HG02943 (cell line): ENCODE measurements at regions not wholly inside any gene's neighbourhood (a gene's known extent, or its start where the extent isn't known, plus 50 kb on each side); places are given as distances from the start of the nearest gene placed in this dataset.

Experiments used
- ATAC-seq: cut with Tn5 transposase; IDR thresholded peaks from one replicate; pipeline ENCODE4 v1.9.1; 2021; ENCODE audit warnings: mild to moderate bottlenecking, low read depth, moderate library complexity; ENCODE audit not compliant: unreplicated experiment

DNA sequence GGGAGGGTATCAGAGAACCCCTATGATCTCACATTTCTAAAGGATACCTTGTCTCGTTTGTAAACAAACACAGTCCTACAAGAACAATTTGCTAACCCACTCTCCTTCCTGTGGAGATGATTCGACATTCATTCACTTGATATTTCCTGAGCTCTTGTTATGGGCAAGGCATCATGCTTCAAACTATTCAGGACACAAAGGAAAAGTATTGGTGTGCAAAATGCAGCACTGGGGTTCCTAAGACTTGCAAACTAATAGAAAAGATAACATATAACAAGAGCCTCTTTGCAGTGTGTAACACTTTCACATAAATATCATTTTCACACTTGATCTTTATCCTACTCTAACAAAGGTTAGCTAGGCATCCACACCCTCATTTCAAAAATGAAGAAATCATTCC lies 211.5 kb upstream of the BLID start:
- no peak for ATAC-seq

DNA sequence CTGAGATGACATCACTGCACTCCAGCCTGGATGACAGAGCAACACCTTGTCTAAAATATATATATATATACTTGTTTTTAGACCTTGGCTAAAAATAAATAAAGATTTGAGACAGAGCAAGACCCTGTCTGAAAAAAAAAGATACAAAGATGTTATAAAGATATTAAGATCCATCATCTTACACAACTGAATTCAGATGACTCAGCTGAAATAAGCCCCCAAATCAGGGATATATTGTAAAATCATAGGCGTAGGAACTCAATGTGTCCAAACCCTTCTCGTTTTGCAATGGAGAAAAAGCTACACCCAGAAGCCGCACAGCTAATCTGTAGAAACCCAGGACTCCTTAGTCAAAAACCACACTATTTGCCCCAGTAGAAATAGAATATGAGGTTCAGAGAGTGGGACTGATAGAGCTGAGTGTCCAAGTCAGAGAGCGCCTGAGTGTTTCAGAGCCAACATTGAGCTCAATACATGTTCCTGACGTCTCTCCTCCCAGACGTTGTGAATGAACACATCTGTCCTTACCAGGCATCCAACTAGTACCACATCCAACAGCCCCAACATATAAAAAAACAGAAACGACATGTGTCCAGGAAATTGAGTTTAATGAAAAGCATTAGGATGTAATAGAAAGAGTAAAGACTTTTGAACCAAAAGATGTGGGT lies 207.9 kb upstream of the BLID start:
- ATAC-seq: no peak

DNA sequence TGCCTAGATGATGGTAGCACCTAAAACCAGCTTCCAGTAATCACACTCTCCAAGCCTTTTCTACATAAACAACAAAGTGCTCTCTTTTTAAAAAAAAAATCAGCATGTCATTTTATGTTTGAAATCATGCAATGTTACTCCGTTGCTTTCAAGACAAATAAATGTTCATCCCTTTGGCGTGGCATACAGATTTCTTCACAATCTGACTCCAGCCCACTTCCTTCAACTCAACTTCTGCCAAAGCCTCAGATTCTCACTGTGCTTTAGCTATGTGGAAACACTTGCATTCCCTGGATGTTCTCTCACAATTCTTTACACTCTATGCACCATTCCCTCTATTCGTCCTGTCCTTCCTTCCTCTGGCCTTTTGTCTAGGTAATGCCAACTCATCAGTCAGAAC lies 206.3 kb upstream of the BLID start:
- ATAC-seq: no peak

DNA sequence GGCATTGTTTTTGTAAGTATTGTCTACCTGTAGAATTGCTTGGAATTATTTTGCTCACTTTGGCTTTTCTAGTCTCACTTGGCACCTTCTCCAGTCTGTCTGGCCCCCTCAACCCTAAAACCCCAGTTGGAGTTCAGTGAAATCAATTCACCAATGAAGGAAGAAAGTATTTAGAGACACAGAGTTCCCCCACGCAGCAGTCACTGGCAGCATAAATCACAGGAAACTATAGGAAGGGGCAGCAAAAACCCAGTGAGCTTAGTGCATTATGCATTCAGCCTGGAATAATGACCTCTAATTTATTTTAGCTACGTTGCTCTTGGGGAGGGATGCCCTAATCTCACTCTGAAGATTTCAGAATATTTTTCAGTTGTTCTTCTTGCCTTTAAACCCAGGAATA lies 204.7 kb upstream of the BLID start:
- no peak for ATAC-seq

DNA sequence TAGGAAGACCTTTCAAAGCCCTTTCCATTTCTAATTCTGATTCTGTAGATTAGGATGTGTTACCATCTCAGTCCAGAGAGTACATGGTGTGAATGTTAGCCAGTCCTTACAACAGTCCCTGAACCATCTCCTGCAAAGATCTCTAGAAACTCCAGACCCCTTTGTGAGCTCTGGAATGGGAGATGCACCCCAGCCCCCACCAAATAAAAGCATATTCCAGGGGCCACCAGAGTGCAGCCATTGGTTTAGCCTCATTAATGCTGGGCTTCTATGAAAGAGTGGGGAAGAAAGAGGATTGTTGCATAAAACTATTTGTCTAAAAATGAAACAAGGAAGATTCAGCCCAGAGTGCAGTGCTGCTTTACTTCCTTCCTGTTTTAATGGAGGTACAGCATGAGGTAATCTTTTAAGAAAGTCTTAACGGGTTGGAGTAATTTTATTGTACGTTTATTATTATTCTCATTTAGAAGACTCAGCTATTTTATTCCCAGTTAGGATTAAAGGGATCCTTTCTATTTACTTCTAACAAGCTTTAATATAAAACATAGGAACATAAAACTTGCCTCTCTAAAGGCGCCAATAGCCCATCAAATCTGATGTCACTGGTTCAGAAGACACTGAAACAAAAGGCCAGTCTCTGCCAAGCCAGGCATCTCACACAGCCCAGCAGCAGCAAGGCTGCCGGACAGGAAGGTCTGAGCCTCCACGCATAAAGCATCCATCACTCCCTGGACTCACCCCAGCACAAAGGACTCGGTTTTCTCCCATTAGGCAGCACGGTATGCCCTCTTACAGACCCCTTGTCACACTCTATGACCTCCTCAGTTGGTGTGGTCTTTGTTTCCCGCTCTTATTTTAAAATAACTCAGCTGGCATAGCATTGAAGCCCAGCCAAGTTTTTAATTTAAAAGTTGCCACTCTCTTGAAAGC lies 203.9 kb upstream of the BLID start:
- no peak for ATAC-seq

DNA sequence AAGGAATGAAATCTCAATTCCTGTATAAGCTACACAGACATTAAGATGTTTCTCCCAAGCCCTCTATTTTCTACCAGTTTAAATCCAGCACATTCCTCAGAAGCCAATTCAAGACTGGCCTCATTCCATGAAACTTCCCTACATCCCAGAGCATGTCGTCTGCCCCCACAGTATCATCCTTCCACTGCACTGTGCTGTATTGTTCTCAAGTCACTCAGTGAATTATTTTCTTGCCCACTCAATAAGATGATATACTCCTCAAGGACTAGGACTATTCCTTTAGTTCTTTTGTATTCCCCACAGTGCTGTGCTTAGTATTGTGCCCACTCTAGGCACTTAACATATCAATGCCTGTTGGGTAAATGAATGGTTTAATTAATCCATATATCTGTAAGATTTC lies 203.1 kb upstream of the BLID start:
- no peak for ATAC-seq

DNA sequence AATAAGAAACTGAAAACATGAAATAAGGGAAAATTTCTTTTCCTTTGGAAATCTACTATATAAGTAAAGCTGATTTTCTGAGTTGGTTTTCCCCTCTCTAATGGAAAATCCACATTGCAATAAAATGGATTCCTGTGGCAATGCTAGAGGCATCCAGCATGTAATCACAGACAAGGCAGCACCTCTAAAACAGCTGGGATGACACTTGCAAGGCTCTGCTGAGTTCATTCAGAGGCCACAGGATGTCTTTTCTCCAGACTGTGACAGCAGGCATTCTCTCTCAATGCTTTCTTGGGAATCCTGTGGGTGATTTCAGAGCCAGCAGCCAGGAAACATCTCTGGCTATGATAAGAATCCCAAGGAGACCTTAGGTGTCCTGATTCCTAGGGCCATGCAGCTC lies 201.3 kb upstream of the BLID start:
- ATAC-seq: no peak

DNA sequence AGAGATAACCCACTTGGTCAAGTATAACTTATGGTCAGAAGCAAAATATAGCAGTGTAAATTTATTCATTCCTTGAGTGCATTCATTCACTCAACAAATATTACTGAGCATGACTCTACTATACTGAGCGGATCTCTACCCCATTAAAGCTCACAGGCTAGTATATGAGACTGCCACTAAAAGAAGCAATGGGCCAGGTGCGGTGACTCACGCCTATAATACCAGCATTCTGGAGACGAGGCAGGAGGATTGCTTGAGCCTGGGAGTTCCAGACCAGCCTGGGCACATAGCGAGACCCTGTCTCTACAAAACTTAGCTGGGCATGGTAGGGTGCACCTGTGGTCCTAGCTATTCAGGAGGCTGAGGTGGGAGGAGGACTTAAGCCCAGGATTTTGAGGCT lies 197.6 kb upstream of the BLID start:
- no peak for ATAC-seq

DNA sequence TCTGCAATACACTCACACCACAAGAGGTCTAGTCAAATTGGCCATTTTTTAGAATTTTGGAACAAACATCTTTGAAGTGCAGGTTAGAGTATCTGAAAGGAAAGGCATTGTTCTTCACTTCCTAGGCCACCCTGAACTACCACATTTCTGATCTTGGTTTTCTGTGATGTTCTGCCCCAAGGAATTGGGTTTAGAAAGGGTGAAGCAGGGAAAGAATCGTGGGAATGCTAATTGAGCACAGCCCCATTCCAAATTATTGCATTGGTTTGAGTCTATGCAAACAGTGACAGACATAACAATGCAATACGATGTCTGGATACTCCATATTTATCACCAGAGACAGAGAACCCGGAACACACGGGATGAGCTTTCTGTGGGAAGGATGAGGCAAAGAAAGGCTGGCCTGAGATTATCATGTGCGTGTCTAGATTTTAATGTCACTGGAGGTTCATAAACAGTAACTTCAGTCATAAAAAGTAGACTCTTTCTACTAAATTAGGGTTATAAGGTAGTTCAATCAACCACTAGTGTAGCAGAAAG lies 195.3 kb upstream of the BLID start:
- ATAC-seq: no peak

DNA sequence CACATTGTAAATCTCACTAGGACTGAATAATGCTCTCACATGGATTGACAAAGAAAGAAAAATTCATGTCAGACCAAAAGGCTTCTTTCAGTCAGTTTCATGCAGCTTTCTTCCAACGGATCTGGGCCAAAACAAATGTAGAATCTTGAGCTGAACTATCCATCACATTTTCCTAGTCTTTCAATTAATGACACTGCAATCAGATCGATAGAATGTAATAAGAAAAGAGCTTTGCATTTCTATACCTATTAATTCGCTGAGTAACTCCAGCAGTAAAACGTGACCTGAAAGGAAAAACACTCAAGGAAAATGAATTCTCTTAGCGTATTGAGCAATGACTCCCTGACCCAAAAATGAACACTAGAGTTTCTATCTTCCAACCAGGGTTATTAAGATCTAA lies 194.8 kb upstream of the BLID start:
- no peak for ATAC-seq

DNA sequence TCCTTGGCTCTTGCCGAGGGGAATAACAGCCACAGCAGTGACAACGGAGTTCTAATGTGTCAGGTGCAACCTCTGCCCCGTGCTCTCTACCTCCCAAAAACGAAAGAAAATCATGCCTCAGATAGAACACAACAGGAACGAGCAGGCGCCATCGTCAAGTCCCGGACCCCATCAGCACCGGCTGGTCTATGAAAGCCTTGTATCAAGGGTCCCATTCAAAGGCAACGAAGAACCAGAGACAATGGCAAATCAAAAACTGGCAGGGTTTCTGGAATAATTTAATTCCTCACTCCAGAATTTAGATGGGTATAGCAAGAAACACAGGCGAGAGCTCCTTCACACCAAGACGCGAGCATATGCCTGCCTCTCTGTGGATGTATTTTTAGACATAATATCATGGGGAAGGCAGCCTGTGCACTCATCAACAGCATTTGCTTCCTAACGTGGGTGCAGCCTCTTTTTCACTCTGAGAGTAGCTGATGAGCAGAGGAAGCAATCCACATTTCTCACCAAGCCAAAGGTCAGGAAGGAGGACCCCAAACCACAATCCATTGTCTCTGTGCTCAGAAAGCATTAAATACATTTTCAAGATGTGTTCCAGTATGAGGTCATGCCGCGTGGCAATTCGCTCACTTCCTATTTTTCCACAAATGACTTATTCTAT lies 193.4 kb upstream of the BLID start:
- no peak for ATAC-seq

DNA sequence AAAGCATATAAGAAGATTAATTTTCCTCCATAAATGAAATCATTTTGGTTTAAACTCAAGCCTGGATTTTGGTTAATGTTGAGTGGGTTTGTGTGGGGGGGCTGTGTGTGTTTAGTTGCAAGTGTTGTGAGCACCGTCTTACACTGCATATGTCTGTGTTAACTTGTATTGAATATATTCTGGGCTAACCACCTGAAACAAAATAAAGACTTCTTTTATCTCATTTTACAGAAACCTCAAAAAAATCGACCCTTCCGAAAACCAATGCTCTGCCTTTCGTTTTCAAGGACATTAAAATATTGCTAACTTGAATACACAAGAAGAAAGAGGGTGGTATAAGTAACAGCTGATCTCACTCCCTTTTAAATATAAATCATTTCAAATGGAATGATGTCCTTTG lies 192.2 kb upstream of the BLID start:
- ATAC-seq: no peak

DNA sequence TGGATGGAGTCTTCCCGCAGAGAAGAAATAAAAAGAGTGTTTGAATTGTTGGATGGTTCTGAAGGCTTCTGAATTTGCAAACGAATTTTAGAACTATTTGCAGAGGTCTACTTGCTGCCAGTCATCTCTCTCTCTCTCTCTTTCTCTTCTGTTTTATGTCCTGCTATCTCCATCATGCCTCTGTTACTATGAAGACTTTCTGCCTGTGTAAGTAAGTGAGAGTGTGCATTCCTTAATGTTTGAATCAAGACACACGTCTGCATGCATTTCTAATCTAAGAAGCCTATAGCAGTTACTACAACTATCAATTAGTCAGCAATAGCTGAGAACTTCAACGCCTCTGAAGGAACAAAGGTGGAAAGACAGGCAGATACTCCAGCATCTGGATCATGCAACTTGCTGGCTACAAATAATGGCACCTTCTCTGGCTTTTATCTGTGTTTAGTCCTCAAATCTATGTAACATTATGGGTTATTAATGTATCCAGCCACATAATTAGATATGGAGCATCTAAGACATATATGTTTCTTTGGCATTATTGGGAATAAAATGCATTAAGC lies 191.5 kb upstream of the BLID start:
- ATAC-seq: no peak

DNA sequence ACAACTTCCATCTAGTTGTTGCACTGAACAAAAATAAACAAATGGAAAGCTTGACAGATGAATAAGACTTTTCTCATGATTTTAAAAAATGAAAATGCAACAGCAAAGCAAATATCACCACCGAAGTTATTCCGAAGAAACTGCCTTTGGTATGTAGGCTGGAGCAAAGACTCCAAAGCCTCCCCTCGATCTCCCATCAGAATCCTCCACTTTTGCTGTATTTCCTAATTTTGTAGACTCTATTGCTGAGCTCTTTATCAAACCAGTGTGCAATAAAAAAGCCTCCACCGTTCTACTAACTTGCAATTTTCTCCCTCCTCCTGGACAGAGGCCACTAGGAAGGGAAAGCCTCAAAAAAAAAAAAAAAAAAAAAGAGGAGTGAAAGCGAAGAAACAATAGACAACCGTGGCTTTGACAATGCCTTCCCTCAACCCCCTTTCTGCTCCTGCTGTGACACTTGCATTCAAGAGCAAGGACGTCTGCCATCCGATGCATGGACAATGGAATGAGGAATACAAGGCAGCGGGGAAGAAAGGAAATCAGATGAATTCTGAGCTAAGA lies 190.9 kb upstream of the BLID start:
- no peak for ATAC-seq

DNA sequence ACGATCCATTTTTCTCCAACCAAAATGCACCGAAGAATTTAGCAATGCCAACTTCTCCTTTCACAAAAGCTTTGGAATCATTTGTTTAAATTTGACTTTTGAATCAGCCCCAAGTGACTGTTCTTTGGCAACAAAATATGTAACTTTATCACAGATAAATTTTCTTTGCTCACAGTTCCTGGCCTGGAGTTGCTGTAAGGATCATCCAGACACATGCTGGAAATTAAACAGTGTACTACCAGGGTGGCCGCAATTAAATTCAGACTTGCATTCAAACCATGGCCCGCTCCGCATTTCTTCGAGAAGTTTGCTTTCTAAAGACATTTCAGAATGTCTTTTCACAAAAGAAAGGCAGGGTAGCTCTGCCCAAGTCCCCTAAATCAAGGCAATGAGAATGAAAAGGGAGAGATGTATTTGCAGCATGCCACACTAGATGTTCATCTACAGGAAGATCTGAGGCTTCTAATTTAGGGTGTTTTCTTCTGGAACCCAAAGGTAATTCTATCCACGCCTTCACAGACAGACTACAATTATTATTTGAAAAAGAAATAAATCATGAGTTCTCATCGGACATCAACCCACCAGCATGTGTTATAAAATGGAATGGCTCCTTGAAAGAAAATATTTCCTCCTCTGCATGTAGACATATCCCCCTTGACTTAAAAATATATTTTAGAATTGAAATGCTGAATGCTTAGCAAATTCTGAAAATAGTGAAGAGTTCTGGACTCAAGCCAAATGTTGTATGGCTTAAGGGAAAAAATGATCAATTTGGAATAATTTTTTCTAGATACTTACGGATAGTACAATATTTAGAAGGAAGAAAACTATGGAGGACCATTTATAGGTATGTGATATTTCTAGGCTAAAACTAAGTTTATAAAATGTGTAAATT lies 189.7 kb upstream of the BLID start:
- no peak for ATAC-seq

DNA sequence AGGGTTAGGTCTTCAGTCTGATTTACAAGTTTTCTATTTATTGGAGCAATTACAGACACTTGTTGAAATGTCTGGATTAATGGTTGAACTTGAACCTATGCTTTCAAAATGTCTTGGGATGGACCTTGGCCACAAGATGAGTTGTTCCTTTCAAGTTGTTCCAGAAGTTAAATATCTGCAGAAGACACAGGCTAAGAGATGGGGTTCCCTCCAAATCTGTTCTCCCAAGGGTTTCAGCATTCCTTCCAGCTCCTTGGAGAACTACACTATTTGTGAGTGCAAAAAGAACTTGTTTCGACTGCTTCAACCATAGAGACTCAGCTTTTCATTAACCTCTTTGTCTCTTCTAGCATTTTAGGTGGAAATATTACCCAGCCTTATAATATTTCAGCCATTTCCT lies 189.0 kb upstream of the BLID start:
- no peak for ATAC-seq

DNA sequence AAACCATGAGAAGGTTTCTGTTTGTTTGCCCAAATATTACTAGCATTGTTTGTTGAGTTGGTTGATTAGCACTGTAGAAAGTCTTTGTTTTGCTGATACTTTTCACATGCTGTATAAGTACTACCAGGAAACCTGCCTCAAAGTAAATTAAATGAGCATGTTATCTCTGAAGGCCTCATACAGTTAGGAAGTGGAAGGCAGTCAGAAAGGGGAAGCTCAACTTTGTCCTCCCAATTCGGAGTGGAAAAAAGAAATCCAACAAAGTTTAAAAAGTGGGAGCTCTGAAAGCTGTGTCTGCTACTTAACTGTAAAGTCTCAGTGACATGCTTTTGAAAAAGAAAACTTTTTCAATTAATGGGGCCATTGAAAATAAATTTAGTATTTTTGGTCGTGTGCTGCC lies 188.3 kb upstream of the BLID start:
- ATAC-seq: no peak

DNA sequence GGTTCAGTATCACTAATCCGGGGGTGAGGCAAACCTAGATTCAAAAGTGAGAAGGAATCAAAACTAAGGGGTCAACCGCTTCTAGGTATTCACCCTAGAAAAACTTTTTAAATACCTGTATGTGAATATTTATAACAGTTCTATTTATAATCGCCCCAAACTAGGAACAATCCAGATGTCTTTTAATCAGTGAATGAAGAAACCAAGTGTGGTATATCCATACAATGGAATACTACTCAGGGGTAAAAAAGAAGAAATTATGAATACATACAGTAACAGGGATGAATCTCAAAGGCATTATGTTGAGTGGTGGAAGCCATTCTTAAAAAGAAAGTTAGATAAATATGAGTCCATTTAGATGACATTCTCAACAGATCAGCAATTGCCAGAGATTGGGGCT lies 178.0 kb upstream of the BLID start:
- no peak for ATAC-seq

DNA sequence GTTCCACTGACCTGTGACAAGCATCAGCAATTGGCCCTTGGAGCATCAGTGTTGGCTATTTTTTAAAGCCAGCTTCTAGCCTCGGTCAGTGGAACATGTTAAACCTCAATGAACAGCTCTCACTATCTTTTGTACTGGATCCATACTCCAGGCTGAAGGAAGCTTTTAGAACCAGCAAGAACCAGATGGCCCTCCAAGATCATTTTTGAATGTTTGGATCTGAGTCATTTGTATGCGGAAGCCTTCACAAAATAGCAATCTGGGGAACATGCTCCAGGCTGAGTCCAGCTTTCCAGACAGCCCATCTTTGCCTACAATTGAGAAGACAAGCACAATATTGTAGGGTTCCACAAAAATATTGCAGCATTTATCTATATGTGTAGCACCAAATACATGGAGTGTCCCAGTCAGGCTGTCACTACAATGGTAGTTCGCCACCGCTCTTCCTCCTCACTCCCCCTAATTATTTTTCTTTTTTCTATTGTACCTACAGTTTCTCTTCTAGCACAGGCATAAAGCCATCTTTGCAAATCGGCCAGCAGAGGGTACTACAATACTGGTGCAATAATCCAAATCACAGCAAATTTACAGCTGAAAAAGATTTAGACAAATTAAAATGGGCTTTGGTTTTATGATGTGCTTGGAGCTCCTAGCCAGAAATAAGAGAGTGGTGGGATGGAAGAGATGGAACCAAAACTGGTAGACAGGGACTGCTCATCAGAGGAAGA lies 177.4 kb upstream of the BLID start:
- ATAC-seq: no peak
